Activated CD8-positive, alpha-beta memory T cell treated with anti-CD3 and anti-CD28 coated beads, Interleukin-2, amount 50 U/mL, for 1 hour (primary cell): ENCODE measurements at regions not wholly inside any gene's neighbourhood (a gene's known extent, or its start where the extent isn't known, plus 50 kb on each side); places are given as distances from the start of the nearest gene placed in this dataset.

ENCODE experiments used
- DNase-seq: peaks from one replicate; pipeline ENCODE4 v3.0.0-alpha.2; 2020; ENCODE audit errors: extremely low read depth

DNA sequence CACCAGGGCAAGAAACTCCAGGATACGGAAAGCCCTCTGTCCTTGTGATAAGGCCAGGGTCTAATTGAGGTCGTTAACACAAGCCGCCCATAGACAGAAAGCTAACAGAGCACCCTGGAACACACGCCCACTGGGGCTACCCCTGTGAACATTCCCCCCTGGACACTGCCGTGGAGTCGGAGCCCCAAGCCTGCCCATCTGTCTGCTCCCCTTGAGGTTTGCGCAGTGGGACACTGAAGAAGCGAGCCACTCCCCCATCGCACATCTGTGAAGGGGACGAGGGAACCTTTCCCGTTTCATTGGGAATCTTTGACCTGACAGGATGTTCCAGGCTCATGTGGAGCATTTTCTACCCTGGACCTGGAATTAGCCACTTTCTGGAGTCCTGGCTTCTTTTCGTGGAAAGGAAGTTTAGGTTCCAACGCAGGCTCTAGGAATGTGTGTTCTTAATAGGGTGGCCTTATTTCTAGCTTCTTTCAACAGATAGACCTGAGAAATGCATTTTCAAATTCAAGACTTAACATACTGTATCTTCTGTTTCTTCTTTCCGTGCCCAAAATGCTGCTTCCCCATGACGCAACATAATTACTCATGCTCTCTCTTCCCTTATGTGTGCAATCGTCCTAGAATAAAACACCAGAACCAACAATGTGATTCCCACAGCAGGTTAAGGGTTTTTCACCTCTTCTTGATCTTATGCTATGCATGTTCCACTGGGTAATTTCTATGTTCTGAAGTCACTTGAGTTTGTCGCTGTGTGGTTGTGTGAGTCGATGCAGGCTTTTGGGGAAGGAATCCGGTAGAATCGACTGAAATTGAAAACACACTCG lies 161.1 kb downstream of the ERMARD start:
- DNase-seq: no peak

DNA sequence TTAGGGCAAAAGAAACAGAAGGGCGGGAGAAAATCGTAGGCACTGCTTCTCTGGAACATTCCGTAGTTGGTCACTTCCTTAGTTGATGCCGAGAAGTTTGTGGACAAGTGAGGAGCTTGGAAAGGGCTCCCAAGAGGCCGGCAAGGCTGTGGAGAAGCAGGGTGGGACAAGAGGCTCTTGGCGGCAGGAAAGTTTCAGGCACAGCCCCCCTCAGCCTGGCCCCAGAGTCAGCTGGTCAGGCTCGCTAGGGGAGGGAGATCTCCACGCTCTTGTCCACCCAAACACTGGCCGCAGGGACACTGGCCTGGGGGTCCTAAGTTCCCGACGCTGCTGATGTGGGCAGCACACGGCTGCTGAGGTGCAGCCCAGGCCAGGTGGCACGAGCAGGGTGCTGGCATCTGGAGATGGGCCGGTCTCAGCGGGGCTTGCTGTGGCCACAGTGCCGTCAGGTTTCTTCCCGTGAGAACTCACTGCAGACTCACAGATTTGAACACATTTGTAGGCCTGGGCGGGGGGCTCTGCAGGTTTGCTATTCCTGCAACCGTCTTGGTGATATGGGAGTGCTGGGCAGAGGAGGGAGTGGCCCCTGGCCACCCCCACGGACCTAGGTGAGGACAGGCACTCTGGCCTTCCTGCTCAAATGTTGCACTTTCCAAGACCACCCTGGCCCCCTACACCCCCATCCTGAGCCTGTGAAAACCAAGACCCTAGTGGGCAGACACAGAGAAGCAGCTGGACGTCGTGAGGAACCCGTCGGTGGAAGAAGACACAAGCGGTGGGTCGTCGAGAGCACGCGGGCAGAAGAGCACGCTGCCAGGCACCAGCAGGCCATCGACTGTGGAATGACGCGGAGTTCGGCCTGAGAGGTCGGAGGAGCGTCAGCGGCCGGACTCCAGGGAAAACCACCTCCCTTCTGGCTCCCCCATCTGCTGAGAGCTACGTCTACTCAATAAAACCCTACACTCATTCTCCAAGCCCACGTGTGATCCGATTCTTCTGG lies 160.1 kb downstream of the ERMARD start:
- DNase-seq: no peak

DNA sequence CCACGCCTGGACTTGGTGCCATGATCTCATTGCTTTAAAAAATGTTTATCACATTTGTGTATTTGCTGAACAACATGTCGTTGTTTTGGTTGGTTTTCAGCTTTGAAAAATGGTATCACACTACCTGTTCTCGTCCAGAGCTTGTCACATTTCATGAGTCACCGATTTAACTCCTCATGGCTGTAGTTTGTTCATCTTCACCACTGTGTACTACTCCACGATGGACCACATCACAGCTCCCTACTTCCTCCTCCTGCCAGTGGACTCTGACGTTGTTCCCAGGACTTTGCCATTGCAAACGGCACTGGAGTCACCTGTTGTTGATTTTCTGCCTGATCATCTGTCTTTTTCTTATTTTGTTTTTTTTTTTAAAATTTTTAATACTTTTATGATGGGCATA lies 157.7 kb downstream of the ERMARD start:
- no peak for DNase-seq

DNA sequence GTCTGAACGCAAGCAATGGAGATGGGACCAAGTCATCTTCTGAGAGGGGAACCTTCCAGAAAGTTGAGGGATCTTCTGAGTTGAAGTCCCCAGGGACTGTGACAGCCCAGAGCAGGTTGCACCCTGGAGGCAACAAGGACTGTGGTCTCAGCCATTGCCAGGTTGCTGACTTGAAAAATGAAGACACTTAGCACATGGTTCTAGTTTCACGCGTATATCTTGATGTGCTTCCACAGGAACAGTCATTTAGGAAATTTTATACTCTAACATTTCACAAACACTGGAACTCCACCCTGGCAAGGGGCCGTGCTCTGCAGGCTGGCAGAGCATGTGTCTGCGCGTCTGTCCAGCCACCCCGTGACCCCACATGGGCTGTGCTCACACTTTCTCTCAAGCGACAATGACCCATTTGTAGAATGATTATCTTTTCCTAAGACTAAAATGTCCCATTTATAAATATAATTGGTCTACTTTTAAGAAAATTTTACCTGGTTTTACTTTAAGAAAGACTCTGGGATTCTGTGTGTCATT lies 157.0 kb downstream of the ERMARD start:
- DNase-seq: no peak

DNA sequence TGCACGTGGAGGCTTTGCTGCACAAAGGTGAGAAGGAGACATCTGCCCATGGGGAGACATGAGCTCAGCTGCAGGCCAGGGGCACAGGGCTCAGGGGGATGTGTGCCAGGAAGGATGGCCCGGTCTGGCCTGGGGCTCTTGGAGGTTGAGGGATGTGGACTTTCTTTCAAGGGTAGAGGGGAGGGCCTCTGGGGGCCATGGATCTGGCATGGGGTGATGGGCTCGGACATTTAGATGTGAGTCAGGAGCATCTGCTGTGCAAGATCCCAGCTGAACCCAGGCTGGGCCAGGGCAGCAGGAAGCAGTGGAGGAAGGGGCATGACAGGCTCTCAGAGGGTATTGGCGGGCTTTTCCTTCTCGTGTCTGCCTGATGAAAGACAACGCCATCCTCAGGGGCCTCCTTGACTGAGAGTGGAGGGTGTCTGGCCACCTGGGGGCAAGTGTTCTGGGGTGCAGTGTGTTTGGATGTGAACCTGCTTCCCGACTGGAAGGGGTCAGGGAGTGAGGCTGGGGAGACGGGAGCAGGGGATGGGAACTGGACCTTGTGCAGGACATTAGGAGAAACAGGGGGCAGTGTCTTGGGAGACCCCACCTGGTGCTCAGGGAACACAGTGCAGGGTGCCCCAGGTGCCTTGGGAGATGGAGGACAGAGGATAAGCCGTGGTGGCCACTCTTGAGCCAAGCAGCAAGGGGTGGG lies 156.1 kb downstream of the ERMARD start:
- DNase-seq: no peak

DNA sequence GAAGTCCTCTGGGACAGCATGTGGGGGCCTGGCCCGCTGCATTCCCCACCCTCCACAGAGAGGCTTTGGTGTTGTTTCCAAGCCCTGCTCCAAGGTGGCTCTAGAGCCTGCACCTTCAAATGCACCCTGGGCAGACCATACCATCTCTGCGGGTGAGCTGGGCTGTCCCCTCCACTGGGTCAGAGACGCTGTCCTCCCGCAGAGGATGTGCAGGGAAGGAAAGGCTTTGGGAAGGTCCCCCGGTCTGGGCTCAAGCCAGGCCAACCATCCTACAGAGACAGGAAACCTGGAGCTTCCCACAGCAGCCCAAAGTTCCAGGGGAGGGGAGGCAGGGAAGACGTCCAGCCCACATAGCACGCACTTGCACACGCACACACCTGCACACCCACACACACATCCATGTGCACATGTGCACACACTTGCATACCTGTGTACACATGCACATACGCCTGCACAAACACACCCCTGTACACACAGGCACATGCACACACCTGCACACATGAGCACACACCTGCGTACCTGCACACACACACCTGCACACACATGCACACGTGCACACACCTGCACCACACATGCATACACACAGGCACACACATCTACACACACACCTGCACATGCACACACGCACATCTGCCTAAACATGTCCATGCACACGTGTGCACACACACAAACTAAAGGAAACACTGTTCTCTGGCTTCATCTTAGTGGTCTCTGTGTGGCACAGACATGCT lies 155.4 kb downstream of the ERMARD start:
- DNase-seq: no peak

DNA sequence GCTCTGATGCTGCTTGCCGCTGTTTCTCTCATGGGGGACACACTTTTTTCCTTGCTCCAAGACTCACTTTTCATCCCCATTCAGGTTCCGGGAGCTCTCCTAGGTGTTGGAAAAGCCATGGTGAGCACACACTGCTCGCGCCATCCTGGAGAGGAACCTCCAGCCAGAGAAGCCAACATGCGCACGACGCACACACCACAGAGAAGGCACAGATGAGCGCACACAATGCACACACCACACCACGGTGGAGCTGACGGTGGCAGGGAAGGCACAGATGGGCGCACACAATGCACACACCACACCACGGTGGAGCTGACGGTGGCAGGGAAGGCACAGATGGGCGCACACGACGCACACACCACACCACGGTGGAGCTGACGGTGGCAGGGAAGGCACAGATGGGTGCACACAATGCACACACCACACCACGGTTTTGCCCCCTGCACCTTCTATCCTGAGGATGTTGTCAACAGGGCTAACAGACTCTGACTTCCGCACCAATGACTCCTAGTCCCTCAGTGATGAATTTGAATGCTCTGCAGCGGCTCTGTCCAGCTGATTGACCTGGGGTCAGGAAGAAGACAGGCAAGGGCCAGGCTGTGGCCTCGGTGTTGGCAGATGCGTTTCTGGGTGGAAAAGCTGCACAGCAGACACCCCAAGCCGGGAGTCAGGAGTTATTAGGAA lies 154.7 kb downstream of the ERMARD start:
- no peak for DNase-seq

DNA sequence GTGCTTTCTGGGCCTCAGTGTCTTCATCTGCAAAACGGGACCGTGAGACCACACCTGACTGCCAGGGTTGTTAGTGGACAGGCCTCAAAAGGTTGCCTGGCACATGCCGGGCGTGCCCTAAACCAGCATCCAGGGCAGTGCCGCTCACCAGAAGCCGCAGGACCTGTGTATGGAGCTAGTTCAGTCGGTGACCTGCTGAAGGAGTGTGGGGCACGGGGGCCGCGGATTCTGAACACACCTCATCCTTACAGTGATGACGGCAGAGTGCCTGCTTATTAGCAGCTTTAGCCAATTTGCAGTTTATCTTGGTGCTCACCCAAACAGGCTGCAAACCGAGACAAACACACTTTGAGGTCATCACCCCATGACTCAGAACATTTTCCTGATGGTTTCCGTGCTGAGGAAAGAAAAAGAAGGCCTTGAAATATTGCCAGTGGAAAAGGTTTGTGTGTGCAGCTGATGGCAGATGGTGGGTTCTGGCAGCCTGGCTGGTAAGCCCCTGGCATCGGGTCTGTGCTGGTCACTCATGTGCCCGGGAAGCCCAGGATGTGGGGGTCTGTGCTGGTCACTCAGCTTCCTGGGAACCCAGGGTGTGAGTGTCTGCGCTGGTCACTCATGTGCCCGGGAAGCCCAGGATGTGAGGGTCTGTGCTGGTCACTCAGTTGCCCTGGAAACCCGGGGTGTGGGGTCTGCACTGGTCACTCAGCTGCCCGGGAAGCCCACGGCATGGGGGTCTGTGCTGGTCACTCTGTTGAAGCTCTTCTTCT lies 153.8 kb downstream of the ERMARD start:
- no peak for DNase-seq

DNA sequence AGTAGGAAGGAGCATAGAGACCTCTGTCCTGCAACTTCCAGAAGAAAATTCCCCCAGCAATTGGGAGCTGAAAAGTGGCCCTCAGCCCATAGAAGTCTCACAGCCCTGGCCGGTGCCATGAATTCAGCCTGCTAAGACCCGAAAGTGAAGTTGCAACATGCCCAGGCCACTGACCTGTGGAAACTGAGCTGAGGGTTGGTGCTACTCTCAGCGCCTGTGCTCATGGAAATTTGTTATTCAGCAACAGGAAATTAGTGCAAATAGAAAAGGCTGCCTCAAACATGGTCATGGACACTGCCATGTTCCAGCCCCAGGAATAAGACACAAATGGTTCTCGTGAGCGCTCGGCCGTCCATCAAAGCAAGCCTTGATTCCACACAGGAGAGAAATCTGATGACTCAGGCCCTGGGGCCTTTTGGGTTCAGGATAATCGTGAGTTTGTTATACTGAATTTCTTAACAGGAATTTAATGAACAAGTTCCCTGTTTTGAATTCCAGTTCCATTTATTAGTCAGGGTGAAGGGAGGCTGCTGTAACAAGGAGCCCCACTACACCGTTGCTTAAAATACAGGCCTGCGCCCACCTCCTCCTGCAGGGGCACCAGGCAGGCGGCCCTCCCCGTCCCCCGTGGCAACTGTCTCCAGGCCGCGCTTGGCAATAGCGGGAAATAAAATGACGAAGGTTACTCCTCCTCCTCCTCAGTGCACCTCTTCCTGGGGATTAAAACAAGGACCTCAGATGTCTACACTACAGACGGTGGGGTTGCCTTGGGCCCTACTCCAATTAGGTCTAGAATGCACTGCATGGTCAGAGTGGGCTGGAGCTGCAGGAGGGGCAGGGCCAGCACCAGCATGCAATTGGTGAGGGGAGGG lies 152.9 kb downstream of the ERMARD start:
- DNase-seq: no peak

DNA sequence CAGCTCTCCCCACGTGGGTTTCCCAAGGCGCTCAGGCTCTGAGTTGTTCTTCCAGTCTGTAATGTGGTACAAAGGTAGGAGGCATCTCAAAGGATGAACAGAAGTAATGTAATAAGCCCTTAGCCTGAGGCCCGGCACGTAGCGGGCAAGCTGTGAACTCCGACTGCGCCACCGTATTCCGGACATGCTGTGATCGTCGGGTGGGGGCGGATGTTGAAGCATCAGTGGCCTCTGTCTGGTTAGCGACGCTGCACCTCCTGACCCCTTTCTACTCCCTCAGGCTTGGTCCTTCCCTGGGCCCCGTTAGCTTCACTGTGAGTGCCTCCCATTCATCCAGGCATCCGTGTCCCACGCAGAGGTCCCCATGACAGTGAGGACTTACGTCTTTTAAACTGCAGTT lies 151.7 kb downstream of the ERMARD start:
- no peak for DNase-seq

DNA sequence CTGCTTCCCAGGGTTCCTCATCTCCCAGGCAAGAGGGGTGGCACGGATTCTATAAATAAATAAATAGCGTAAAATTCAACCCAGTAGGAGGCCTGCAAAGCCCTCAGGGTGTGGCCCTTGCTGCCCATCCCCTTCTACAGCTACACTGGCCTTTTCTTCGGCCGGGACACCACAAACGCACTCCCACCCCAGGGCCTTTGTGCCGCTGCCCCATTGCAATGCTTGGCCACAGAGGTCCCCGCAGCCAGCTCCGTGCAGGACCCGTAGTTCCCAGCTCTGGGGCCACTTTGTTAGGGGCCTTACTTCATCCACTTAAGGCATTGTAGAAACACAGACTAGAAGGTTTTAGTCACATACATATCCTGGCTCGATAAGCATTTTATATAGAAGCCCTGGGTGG lies 151.2 kb downstream of the ERMARD start:
- no peak for DNase-seq

DNA sequence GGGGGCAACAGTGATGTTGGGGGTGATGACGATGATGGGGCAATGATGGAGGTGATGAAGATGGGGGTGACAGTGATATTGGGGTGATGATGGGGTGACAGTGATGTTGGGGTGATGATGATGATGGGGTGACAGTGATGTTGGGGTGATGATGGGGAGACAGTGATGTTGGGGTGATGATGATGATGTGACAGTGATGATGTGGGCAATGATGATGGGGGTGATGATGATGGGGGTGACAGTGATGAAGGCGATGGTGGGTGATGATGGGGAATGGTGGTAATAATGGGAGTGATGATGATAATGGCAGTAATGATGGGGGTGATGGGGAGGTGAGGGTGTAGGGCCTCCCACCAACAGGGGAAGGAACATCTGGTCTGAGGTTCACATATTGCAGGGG lies 150.6 kb downstream of the ERMARD start:
- DNase-seq: no peak

DNA sequence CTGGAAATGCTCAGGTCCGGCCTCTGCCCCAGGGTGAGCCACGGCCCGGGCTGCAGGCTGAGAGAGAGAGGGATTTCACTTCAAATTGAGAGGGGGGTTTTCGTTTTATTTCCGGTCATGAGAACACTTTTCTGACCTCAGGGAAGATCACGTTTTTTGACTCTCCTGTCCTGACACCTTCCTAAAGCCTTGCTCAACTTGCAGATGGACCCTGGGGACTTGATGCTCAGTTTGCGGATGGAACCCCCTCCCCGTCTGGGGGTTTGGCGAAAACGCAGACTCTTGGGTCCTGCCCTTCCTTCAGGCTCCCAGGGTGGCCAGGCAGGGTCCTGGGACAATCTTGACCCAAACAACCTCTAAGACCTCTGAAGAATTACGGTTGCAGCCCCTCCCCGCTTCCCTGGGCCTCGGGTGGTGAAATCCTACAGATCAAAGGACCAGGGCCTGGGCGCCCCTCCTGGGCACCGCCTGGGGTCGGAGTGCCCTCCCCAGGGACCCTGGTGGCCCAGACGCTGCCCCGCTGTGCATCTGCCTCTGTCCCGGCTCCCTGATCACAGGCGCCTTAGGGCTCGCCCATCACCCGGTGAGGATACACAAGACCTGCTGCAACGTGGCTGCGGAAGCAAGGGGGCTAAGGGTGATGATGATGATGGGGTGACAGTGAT lies 148.2 kb downstream of the ERMARD start:
- no peak for DNase-seq

DNA sequence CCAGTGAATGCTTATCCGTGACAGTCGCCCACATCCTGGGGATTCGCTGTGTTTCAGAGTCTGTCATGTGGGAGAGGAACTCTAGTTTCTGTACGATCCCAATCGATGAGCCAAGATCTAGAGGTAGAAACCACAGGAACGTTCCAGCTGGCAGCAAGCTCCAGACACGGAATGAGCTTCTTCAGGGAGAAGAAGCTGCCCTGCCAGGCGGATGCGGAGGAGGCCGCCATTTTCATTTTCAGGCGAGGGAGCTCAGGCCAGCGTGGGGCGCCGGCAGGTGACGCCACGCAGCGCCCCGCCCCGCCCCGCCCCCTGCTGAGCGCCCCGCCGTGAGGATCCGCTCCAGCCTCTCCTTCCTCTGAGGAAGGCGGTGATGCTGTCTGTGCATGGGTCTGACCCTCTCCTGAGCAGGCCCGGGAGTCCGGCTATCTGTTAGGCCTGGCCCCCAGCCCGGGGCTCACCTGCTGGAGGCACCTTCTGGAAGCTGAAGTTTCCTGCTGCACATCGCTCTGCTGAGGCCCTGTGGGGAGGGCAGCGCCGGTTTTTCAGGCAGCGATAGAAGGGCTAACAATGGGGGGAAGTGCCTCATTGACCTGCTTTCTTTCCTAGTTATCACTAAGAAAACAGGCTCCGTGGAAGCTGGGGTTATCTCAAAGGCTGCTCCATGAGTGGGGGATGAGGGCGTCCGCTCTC lies 147.5 kb downstream of the ERMARD start:
- DNase-seq: no peak

DNA sequence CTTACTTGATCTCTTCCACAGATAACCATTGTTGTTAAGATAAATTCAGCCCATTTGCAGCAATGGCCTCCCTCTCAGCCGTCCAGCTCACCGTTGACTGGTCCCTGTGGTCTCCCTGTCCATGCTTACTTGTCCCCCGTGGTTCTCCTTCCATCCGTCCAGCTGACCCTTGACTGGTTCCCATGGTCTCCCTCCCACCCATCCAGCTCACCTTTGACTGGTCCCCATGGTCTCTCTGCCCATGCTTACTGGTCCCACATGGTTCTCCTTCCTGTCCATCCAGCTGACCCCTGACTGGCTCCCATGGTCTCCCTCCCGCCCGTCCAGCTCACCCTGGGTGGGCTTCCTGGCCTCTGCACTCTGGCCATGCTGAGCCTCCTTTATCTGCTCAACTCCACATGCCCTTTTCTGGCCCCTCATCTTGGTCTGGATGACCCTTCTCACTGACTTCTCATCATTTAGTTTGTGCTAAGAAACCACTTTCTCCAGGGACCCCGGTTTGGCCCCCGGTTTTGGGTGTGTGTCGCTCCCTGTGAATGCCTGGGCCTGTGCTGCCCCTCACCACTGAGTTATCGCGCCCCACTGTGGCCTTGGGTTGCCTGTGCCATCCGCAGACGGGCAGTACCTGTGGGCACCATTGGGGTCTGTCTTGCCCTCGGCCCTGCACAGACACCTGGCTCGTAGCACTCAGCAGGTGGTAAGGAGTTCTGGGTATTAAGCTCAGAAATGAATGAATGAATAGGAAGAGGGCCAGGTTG lies 146.4 kb downstream of the ERMARD start:
- DNase-seq: no peak

DNA sequence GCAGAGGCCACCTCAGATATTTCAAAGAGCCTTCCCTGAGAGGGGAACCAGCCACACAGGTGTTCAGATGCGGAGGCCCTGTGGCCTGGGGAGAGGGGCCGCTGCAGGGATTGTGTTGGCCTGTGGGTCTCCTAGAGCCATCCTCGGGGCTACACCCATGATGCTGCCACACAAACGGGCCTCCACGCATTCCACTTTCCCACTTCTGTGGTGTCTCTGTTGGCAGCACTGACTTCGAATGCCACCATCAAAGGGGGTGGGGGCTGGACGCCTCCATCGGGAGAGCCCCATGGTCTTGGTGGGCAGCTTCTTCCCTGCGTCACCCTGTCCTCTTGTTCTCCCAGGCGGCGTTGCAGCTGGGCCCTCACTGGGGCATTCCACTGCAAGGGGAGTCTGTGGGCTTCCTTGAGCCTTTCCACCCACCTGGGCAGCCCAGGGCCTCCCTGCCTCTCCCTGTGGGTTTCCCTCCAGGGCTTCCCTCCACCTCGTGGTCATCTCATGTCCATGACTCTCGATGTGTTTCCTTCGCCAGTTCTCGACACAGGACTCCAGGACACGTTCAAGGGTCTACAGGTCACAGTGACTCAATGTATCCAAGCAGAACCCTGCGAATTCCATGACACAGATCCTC lies 145.5 kb downstream of the ERMARD start:
- DNase-seq: no peak
